OCI-LY1 (cell line): ENCODE measurements at regions not wholly inside any gene's neighbourhood (a gene's known extent, or its start where the extent isn't known, plus 50 kb on each side); places are given as distances from the start of the nearest gene placed in this dataset.
A peak's percentile ranks its signal among the peaks of the same experiment; 100 is the strongest.

Source experiments
- H2AFZ ChIP-seq: fragments of 200-600 bp; sonication (generic), shearing (Covaris generic); 2 replicates; pipeline ENCODE4 v1.6.0; 2014; ENCODE audit warnings: antibody characterized with exemption, mild to moderate bottlenecking, low read length
- H3F3A ChIP-seq: fragments of 200-600 bp; sonication (generic), shearing (Covaris generic); 2 replicates; pipeline ENCODE4 v1.6.0; 2014; ENCODE audit warnings: mild to moderate bottlenecking, antibody characterized with exemption, low read length, moderate library complexity; ENCODE audit not compliant: insufficient read depth
- H3K27ac ChIP-seq: fragments of 200-600 bp; sonication (generic); 2 replicates; pipeline ENCODE4 v1.5.1; 2014; ENCODE audit warnings: low read length, mixed run types, mild to moderate bottlenecking, low read depth; ENCODE audit not compliant: poor library complexity, severe bottlenecking
- H3K27me3 ChIP-seq: fragments of 200-600 bp; sonication (generic); 2 replicates; pipeline ENCODE4 v1.6.0; 2014; ENCODE audit warnings: antibody characterized with exemption, mild to moderate bottlenecking, low read length, moderate library complexity; ENCODE audit not compliant: insufficient read depth
- H3K36me3 ChIP-seq: fragments of 200-600 bp; sonication (generic); 2 replicates; pipeline ENCODE4 v1.6.1; 2014; ENCODE audit warnings: mild to moderate bottlenecking, antibody characterized with exemption, low read length, moderate library complexity, mixed read lengths; ENCODE audit not compliant: insufficient read depth
- H3K4me1 ChIP-seq: fragments of 200-600 bp; sonication (generic); 2 replicates; pipeline ENCODE4 v1.5.1; 2014; ENCODE audit warnings: mild to moderate bottlenecking, low read length, moderate library complexity; ENCODE audit not compliant: insufficient read depth, severe bottlenecking
- H3K4me2 ChIP-seq: fragments of 200-600 bp; sonication (generic), shearing (Covaris generic); 2 replicates; pipeline ENCODE4 v1.6.1; 2014; ENCODE audit warnings: low read length
- H3K4me3 ChIP-seq: fragments of 200-600 bp; sonication (generic); 2 replicates; pipeline ENCODE4 v1.5.1; 2014; ENCODE audit warnings: low read length, low read depth, mild to moderate bottlenecking, mixed read lengths; ENCODE audit not compliant: poor library complexity, severe bottlenecking
- H3K79me2 ChIP-seq: fragments of 200-600 bp; shearing (Covaris generic); 2 replicates; pipeline ENCODE4 v1.6.1; 2016; ENCODE audit warnings: mixed run types, low read length, mixed read lengths; ENCODE audit not compliant: insufficient read depth
- H3K9ac ChIP-seq: fragments of 200-600 bp; sonication (generic), shearing (Covaris generic); 2 replicates; pipeline ENCODE4 v1.6.1; 2014; ENCODE audit warnings: mild to moderate bottlenecking, low read length, mixed read lengths
- H3K9me2 ChIP-seq: fragments of 200-600 bp; sonication (generic), shearing (Covaris generic); 2 replicates; pipeline ENCODE4 v1.6.1; 2014; ENCODE audit warnings: low read depth, mild to moderate bottlenecking, low read length, mixed read lengths
- H3K9me3 ChIP-seq: fragments of 200-600 bp; shearing (Covaris generic); 2 replicates; pipeline ENCODE4 v1.6.1; 2014; ENCODE audit warnings: low read length, mixed read lengths
- H4K20me1 ChIP-seq: fragments of 200-600 bp; sonication (generic), shearing (Covaris generic); 2 replicates; pipeline ENCODE4 v1.6.0; 2016; ENCODE audit warnings: mild to moderate bottlenecking, low read length; ENCODE audit not compliant: insufficient read depth
- CTCF ChIP-seq: fragments of 200-600 bp; sonication (generic), shearing (Covaris generic); IDR thresholded peaks from 2 replicates; pipeline ENCODE4 v1.5.1; 2017; ENCODE audit warnings: mild to moderate bottlenecking, antibody characterized with exemption, low read length, moderate library complexity, mixed read lengths
- EZH2 ChIP-seq: fragments of 200-600 bp; sonication (generic), shearing (Covaris generic); IDR thresholded peaks from 2 replicates; pipeline ENCODE4 v1.8.0; 2017; ENCODE audit warnings: borderline replicate concordance, mixed run types, mild to moderate bottlenecking, antibody characterized with exemption, low read length, moderate library complexity, mixed read lengths

GRCh38 chr6:14660806-14661579 is 543.4 kb downstream of the CD83 start:
- H3F3A ChIP-seq, result no peaks in the 10 kb centered on the region
- H3K27ac ChIP-seq, result peak overlapping the region; percentile 67
- H3K9ac ChIP-seq, result no peak overlapping the region
- no peak overlapping the region for H2AFZ ChIP-seq
- TF ChIP-seq EZH2 (no peak), CTCF (no peak)
- H3K4me1 ChIP-seq, result peaks cover 73% of the 10 kb centered on the region
- H3K36me3 ChIP-seq, result no peaks in the 10 kb centered on the region
- H3K27me3 ChIP-seq, result no peaks in the 10 kb centered on the region
- no peaks in the 10 kb centered on the region for H3K9me3 ChIP-seq
- H3K4me2 ChIP-seq, result peak overlapping the region; percentile 29
- H3K79me2 ChIP-seq, result no peaks in the 10 kb centered on the region
- H4K20me1 ChIP-seq, result no peaks in the 10 kb centered on the region
- H3K9me2 ChIP-seq, result no peaks in the 10 kb centered on the region
- H3K4me3 ChIP-seq, result no peak overlapping the region

GRCh38 chr6:14661691-14662090 is 544.1 kb downstream of the CD83 start:
- Histone ChIP-seq H3K9me3 (no peaks in the 10 kb centered on the region), H2AFZ (no peak overlapping the region), H3K36me3 (no peaks in the 10 kb centered on the region), H3F3A (no peaks in the 10 kb centered on the region), H3K79me2 (no peaks in the 10 kb centered on the region), H3K4me3 (no peak overlapping the region), H3K4me1 (peaks cover 71% of the 10 kb centered on the region), H3K27ac (peak overlapping the region; percentile 67), H3K27me3 (no peaks in the 10 kb centered on the region), H4K20me1 (no peaks in the 10 kb centered on the region), H3K4me2 (no peak overlapping the region; the same call in 1 of the 2 replicates), H3K9me2 (no peaks in the 10 kb centered on the region), H3K9ac (no peak overlapping the region)
- TF ChIP-seq CTCF (no peak), EZH2 (no peak)

GRCh38 chr6:14664112-14664601 is 546.6 kb downstream of the CD83 start:
- peak overlapping the region; percentile 52 for H3K27ac ChIP-seq
- H3K4me1 ChIP-seq, result peaks cover 62% of the 10 kb centered on the region

More at GRCh38 chr6:14664112-14664601, 546.6 kb downstream of the CD83 start:
- Histone ChIP-seq H4K20me1 (no peaks in the 10 kb centered on the region), H3K4me3 (no peak overlapping the region), H3K9me2 (no peaks in the 10 kb centered on the region), H3F3A (no peaks in the 10 kb centered on the region), H3K79me2 (no peaks in the 10 kb centered on the region), H3K4me2 (peak overlapping the region; percentile 15; the same call in 1 of the 2 replicates), H2AFZ (no peak overlapping the region), H3K9me3 (no peaks in the 10 kb centered on the region), H3K9ac (no peak overlapping the region; the same call in 1 of the 2 replicates), H3K36me3 (no peaks in the 10 kb centered on the region), H3K27me3 (no peaks in the 10 kb centered on the region)
- TF ChIP-seq EZH2 (no peak), CTCF (peak; percentile 16)
